ENCODE measurements at regions not wholly inside any gene's neighbourhood (a gene's known extent, or its start where the extent isn't known, plus 50 kb on each side); places are given as distances from the start of the nearest gene placed in this dataset.

DNA sequence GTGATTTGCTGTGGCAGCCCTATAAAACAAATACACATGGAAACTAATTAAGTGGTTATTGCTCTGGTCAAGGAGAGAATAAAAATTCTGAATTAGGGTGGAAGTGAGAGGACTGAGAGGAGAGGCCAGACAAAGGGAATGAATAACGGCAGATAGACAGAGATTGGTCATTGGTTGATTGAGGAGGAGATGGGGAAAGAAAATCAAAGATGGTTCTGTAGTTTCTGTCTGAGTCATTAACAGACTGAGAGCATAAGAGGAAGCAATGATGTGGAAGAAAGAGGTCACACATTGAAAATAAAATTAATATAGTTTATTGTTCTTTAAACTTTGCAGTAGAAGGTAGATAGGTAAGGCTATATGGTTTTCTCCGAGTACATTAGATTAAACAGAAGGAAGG lies 469.8 kb downstream of the ACTL7B start:
- TF ChIP-seq, protein P1, sequence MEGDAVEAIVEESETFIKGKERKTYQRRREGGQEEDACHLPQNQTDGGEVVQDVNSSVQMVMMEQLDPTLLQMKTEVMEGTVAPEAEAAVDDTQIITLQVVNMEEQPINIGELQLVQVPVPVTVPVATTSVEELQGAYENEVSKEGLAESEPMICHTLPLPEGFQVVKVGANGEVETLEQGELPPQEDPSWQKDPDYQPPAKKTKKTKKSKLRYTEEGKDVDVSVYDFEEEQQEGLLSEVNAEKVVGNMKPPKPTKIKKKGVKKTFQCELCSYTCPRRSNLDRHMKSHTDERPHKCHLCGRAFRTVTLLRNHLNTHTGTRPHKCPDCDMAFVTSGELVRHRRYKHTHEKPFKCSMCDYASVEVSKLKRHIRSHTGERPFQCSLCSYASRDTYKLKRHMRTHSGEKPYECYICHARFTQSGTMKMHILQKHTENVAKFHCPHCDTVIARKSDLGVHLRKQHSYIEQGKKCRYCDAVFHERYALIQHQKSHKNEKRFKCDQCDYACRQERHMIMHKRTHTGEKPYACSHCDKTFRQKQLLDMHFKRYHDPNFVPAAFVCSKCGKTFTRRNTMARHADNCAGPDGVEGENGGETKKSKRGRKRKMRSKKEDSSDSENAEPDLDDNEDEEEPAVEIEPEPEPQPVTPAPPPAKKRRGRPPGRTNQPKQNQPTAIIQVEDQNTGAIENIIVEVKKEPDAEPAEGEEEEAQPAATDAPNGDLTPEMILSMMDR (IDR thresholded peaks at IDR 0.05) = no peak
- no peak for TF ChIP-seq ZFX (IDR thresholded peaks at IDR 0.05; ENCODE audit: borderline replicate concordance)

Data from 22Rv1 (cell line).